8988T (cell line): ENCODE measurements at regions not wholly inside any gene's neighbourhood (a gene's known extent, or its start where the extent isn't known, plus 50 kb on each side); places are given as distances from the start of the nearest gene placed in this dataset.
"Not testable (repeated sequence)": the region's sequence is repeated elsewhere in the genome, so short reads cannot be mapped to it uniquely, and the experiment has no call there.

Experiments used
- DNase-seq: peaks from one replicate; pipeline ENCODE4 v3.0.0; 2011

- DNase-seq: not testable (repeated sequence)
Observed at GRCh38 chr9:41272879-41273548, 83.9 kb upstream of the ZNG1F start.

DNA sequence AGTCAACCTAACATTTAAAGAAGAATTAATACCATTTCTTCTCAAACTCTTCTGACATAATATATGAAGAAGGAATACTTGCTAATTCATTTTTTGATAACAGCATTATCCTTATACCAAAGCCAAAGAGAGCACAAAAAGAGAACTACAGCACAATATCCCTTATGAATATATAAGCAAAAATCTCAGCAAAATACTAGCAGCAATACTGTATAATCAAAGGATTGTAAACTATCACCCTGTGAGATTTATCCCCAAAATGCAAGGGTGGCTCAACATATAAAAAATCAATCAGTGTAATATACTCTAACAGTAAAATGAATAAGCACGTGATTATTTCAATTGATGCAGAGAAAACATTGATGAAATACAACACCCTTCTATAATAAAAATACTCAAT lies 81.9 kb upstream of the ZNG1F start:
- DNase-seq: not testable (repeated sequence)

DNA sequence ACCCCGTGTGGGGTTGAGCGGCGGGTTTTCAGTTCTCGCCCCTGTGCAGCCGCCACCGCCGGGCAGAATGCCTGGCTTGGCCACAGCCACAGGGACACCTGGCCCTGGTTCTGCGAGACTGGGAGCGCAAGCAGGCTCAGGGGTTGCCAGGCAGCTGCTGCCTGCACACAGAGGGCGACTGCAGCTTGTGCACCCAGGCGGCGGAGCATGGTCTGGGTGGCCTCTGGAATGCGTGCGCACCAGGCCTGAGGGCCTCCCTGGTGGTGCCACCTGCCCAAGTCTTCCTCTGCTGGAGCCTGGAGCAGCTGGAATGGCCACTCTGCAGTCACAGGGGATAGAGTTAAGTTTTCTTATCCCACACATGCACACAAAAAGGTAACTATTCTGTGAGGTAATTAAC lies 80.4 kb upstream of the ZNG1F start:
- DNase-seq: not testable (repeated sequence)

DNA sequence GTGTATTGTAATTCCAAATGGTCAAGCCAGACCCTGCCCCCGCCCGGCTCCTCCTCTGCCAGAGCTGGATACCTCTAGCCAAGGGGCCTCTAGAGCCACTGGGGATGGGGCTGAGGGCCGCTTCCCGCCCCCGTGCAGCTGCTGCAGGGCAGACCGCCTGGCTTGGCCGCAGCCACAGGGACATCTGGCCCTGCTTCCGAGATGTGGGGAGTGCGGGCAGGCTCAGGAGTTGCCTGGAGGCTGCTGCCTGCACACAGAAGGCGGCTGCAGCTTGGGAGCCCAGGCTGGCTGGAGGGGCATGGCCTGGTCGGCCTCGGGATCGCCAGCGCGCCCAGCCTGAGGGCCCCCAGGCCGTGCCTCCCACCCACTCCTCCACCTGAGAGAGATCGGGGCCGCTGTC lies 79.9 kb upstream of the ZNG1F start:
- DNase-seq: not testable (repeated sequence)

DNA sequence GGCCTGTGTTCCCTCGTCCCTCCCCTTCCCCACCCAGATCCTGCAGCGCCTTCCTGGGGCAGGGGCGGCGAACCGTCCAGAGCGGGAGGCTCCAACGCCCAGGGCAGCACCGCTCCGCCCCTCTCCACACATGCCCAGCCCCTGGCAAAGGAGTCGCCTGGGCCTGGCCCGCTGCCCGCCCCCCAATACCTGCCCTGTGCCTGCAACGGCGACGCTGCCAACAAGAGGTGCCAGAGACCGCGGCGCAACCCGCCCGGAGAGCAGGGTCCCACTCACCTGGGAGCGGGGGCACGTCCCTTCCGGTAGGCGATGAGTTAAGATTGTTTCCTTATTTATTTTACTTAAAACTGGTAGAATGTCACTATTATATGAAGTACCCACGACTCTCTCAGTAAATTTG lies 77.5 kb upstream of the ZNG1F start:
- DNase-seq: not testable (repeated sequence)

DNA sequence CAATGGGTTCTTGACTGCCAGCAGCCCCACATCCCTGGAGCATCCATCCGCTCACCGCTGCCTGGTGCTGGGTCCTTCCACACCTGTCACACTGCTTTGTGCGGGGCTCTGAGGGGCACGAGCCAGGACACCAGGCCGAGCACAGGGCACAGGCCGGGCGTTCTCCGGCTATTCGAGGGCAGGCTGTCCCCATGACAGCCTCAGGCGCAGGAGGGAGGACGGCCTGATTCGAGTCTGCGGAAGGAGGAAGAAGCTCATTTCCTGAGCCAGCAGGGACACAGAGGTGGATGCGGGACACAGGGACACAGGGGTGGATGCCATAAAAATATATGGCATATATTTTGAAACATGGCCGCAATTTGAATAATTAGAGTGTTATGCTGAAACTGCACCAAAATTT lies 76.9 kb upstream of the ZNG1F start:
- DNase-seq: not testable (repeated sequence)

GRCh38 chr9:41251973-41252372 lies 62.9 kb upstream of the ZNG1F start:
- not testable (repeated sequence) for DNase-seq

GRCh38 chr9:41251101-41251500 lies 62.0 kb upstream of the ZNG1F start:
- not testable (repeated sequence) for DNase-seq

- DNase-seq: not testable (repeated sequence)
Observed at GRCh38 chr9:41246702-41247101, 57.6 kb upstream of the ZNG1F start.
